Suppressor macrophage treated with lipopolysaccharide for 4 hours (primary cell): ENCODE measurements at regions not wholly inside any gene's neighbourhood (a gene's known extent, or its start where the extent isn't known, plus 50 kb on each side); places are given as distances from the start of the nearest gene placed in this dataset.

Experiments used
- DNase-seq: peaks from one replicate; pipeline ENCODE4 v3.0.0-alpha.2; 2020

DNA sequence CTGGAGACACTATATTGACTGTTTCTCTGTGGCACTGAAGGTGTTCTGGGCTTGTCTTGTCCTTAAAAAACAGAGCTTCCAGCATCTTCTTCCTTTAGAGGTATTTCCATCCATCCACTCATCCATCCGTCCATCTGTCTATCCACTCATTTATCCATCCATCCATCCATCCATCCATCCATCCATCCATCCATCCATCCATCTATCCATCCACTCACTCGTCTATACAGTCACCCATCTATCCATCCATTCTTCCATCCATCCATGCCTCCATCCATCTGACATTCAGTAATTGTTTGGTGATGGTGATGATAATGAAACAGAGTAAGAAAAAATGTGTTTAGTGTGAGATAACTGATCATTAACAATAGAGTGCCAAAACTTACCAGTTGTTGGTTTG lies 334.8 kb downstream of the NSG2 start:
- no peak for DNase-seq

DNA sequence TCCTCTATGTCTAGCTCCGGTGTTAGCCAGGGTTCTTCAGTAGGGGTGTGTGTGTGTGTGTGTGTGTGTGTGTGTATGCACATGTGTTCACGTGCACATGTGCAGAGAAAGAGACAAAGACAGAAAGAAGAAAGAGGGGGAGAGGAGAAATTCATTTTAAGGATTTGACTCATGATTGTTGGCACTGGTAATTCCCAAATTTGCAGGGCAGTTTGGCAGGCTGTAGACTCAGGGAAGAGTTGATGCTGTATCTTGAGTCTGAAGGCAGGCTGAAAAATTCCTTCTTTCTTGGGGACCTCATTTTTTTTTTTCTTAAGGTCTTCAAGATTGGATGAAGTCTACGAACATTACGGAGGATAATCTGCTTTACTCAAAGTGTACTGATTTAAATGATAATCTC lies 335.7 kb downstream of the NSG2 start:
- no peak for DNase-seq

DNA sequence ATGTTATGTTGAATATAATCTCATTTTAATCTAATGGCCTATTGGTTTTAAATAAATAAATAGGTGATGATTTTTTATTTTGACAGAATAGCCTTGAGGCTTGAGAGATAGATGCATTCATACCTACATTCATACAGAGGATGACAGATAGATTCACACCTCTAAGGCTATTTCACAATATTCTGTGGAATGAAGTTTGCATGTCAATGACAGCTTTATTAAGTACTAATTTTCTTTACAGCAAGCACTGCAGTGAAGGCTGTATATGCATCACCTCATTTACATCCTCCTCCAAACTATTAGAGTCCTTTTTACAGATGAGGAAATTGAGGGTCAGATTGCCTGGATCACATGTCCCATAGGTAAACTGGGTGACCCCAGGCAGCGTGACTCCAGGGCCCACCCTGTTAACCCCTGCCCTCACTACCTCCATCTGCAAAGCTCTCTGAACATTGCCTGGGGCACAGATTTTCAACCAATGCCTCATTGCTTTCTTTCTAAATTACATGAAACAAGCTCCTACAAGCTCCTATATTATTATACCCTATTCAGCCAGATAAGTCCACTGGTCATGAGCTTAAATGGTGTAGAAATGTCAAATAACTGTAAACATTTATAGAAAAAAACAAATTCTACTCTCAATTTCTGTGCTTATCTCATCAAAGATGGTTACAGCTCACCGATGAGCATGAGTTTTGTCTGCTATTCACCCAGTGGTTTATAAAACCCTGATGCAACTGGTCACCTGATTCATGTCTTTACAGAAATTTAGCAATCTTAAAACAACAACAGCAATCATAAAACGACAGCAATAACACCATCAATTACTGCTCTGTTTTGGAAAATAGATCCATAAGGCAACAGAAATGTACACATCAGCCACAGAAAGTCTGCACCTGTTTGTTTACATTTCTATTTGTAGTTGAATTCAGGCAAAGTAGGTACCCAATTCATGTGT lies 338.0 kb downstream of the NSG2 start:
- no peak for DNase-seq

DNA sequence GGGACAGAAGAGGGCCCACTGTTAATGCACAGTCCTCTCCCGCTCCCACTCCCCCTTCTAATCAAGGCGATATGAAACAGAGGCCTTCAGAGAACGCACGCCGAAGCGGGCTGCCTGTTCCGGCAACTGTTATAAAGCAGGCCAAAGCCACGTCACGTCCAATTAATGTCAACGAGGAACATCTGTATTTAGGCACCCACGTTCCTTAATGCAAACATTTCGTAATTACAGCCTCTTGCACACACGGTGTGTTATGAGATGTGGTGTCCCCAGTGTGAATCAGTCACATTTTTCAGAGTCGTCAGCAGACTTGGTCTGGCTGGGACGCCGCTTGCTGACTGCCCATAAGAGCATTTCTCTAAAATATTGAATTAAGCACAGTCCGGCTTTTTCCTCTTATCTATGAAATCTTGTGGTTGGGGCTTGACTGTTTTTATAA lies 339.0 kb downstream of the NSG2 start:
- DNase-seq = no peak

DNA sequence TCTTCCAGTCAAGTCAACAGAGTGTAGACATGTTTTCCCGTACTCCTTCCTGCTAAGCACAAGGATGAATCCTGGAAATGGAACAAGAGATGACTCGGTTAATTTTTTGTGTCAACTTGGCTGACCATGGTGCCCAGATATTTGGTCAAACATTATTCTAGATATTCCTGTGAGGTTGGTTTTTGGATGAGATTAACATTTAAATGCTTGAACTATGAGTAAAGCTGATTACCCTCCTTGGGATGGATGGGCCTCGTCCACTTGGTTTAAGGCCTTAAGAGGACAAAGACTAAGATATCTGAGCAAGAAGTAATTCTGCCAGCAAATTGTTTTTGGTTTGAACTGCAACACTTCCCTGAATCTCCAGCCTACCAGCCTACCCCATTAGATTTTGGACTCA lies 338.1 kb upstream of the MSX2 start:
- no peak for DNase-seq

DNA sequence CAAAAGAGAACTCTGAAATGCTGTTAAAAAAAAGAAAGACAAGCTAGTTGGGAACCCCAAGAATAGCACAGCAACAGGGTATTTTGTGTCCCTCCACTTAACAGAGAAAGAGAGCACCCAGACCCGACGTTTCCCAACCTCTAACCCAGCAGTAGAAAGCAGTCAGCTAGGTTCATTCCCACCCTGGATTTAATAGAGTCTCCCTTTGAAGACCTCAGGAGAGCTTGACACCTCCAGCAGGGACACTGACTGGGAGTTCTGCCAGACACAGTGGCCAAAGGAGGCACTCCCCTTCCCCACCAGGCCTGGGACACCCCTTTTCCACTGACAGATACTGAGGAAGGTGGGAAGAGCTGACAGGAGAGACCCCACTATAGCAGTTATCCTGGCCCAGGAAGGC lies 337.5 kb upstream of the MSX2 start:
- no peak for DNase-seq

DNA sequence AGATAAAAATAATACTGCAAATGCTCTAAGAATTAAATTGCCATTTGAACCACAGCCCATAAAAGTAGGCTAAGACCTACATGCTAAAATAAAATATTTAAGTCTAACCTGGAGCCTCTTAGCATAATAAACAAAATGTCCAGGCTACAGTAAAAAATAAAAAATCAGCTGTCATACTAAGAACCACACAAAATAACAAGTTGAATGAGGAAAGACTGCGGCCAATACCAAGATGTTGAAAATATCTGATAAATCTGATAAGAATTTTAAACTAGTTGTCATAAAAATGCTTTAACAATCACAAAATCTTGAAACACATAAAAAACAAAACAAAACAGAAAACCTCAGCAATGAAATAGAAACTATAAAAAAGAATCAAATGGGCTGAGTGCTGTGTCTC lies 336.9 kb upstream of the MSX2 start:
- no peak for DNase-seq

DNA sequence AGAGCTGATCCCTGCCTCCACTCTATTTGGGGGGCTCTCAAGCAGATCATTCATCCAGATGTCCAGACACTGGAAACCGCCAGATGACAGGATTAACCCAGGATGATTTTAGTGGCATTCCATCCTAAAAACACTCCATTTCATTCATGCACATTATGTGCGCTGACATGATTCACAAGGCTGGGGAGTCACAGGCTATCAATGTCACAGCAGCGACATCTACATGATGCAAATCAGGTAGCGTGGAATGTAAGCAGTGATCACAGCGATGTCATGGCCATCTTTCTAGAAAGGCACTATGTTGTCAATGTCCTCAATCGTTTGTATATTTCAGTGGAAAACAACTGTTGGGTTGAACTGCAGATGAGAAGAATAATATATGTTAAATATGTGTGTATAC lies 331.5 kb upstream of the MSX2 start:
- DNase-seq = no peak

DNA sequence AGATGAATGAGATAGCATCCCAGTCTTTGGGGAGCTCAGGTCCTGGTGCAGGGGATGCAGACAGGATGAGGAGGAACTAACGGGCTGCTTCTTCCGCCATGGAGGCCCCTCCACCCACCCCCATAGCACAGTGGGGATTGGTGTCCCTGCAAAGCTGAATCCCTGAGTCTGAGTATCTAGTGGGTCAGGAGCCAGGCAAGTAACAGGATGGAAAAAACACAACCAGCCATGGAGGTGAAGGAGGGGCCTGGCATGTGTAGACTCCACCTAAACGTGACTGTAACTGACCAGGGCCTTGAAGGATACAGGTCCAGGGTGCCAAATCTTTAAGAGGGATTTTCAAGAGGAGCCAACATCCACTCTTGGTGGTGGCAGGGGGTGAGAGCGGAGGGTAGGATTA lies 327.8 kb upstream of the MSX2 start:
- no peak for DNase-seq

DNA sequence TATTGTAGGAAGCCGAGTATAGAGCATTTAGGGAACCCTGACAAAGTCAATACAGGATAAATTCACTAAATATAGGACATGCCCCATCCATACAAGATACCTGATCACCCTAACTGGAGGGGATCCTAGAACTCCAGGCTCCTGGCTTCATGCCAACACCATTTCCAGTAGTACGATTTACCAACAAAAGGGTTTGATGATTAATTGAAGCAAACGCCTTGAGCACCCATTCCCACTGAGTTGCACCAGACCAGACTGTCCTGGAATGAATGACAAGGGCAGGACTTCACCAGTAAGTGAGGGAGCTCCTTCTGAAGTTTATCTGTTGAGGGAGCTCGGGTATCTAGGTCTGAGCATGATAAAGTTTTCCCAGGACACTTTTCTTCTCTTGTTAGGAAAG lies 327.2 kb upstream of the MSX2 start:
- no peak for DNase-seq

DNA sequence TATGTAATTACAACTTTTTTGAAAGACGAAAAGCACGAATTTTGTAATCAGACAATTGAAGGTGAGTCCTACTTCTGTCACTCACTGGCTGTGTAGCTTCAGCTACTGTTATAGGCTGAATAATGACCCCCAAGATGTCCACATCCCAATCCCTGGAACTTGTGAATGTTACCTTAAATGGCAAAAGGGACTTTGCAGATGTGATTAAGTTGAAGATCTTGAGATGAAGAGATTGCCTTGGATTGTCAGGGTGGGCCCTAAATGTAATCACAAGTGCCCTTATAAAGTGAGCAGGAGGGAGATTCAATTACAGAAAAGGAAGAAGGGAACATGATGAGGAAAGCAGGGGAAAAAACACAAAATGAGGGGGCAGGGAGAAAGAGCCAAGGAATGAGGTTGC lies 326.2 kb upstream of the MSX2 start:
- no peak for DNase-seq

DNA sequence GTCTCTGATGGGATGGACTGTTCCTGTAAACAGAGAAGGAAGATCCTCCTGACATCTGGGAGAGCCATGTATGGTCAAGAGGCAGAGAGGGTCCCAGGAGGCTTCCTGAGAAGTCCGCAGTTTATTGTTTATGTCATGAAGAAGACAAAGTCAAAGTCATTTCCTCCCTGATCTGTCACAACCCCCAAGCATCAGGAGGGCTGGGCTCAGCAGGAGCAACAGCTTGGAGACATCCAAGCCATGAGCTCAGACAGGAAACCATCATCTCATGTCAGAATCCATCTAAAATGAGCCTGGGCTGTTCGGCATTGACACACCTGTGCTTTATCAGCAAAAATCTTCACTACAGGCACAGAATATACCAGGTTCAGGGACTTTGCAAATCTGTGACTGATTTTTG lies 325.0 kb upstream of the MSX2 start:
- DNase-seq = no peak

DNA sequence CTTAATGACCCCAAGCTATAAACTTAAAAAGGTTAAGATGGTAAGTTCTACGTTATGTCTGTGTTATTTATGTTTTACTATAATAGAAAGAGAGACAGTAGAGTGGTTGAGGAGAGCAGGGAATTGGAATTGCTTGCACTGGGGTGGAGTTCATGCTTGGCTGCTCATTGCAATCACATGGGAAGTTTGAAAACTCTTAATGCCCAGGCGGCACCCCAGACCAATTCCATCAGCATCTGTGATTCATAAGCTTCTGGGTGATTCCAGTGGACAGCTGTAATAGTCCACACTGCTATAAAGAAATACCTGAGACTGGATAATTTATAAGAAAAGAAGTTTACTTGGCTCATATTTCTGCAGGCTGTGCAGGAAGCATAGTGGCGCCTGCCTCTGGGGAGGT lies 323.9 kb upstream of the MSX2 start:
- no peak for DNase-seq

DNA sequence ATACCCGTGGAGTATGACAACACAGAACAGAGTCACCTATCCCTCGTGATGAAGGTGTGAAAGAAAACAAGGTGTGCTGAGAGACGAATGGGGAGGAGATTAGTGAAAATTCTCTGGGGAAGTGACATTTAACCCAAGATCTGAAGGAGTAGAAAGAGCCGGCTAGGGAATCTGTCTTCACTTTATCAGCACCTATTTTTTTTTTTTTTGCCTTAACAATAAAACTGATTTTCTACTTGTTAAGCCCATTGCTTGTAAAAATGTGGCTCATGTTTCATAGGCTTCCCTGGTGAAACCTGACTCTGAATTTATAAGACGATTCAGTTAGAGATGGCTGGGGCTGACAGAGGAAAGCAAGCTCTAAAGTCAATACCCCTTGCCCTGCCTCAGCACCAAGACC lies 322.6 kb upstream of the MSX2 start:
- no peak for DNase-seq

DNA sequence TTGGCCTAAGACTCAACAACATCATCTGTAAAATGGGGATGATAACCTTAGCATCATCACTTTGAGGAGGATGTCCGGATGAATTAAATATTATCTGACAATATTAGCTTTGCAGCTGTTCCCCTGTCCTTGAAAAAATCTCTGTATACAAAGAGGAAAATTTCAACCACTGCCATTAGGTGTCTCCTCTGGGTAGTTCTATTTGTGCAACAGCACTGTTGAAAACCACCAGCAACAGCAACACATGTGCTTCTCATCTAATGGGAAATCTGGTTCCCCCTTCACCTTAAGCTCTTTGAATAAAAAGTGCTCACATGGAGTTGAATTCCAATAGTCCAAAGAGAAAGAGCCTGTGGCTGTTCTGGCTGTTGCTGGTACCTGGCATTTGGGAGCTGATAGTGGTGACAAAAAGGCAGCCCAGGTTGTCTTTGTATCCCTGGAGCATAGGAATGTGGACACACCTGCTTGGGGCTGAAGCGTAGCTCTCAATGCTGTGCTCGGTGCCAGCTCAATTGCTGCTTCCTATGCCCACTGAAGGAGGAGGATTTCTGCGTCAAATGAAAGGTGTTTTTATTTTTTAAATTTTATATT lies 322.1 kb upstream of the MSX2 start:
- DNase-seq = no peak

DNA sequence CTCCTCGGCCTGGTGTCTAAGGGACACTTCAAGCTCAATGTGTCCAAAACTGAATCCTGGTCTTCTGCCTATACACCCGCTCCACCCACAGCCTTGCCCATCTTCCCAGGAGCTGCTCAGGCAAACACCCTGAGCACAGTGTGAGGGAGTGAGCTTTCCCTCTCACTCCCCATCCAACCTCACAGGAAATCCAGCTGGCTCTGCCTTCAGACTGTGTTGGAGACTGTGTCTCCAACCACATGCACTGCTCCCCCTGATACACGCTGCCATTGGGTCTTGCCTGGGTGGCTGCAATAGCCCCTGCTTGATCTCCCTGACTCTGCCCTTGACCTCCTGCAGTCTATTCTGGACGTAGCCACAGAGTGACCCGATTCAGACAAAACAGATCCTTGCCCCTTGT lies 319.5 kb upstream of the MSX2 start:
- DNase-seq = no peak

DNA sequence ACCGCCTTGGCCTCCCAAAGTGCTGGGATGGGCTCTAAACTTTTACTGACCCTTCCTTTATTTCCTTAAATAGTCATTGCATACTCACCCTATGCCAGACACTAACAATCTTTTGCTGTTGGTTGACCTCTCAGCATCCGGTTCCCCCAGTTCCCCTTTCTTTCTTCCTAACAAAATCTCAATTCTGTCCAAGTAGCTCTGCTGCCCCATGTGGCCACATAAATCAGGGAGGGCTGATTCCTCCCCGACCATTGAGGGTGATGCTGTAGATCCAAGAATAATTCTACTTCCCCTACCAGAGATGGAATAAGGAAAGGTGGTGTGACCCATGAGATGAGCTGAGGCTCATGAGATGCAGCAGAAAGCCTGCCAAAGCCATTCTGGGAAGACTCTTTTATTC lies 315.3 kb upstream of the MSX2 start:
- DNase-seq = peak; percentile 6

DNA sequence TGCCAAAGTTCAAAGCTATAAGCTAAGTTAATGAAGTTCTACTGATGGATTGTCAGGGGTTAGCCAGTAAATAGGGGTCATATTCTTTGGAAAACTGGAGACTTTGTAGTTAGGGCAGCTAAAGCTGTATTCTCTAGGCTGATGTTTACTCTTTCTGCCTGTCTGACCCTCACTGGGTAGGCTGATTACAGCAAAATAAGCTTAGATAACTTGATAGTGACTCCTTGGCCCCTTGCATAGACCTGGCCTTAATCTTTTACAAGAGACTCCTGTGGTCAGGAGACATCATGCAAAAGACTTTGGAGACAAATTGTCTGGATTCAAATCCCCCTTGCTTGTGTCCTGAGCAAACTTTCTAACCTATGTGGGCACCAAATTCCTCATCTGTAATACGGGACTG lies 314.4 kb upstream of the MSX2 start:
- DNase-seq = no peak

DNA sequence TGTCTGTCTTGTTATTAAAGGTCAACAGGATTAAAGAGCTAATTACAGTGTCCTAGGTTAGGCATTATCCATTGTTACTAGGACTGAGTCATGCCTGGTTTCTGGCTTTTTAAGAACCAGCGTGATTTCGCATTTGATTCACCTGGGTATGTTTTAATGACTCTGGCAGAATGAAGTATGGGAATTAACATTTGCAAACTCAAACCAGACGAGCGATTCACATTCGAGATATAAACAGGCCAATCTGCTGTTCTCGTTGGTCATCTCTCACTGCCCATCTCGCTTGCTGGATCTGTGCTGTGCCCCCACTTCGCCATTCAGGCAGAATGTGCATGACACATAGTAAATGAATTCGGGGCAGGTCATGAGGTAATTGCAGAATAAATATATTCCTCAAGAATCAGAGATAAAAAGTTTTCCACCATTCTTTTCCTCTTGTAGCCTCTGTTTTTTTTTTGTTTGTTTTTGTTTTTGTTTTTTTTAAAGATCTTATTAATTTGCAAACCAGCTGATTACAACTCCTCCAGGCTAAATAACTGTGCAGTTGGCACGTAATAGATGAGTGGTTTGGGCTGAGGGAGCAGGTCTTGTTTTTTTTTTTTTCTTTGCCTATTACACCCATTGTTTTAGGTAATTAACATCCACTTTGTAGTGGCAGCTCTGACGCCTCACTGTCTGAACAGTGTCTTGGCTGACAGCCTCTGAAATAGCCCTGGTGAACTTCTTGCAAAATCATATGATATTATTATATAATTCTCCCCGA lies 313.5 kb upstream of the MSX2 start:
- DNase-seq = no peak

DNA sequence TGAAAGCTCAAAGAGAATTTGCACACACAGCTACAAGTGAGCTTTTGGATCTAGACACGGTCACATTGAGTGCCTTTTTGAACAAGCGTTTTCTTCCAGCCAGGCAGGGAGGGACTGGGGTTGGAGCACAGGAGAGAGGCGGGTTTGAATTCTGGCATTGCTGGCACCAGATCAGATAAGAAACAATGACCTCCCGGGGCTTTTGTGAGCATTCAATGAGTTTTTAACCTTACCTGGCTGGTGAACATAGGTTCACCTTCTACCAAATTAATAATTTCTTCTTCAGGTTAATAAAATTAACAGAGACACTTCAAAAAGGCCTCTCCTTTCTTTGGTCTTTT lies 312.9 kb upstream of the MSX2 start:
- no peak for DNase-seq

DNA sequence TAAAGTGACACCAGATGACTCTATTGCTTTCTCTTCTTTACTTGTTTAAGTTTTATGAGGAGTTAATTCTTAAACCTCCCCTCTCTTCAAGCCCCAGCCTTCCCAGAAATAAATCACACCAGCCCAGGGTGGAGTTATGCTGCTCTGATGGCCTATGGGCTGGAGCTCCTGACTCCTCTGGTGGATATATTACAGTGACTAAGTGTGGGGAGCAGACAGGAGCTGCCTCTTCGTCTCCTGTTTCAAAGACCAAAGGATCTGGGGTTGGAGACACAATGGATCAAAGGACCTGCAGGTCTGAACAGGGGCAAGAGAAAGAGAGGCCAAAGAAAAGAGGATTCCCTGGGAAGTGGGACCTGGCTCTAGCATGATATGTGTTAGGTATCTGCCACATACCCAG lies 312.0 kb upstream of the MSX2 start:
- no peak for DNase-seq

DNA sequence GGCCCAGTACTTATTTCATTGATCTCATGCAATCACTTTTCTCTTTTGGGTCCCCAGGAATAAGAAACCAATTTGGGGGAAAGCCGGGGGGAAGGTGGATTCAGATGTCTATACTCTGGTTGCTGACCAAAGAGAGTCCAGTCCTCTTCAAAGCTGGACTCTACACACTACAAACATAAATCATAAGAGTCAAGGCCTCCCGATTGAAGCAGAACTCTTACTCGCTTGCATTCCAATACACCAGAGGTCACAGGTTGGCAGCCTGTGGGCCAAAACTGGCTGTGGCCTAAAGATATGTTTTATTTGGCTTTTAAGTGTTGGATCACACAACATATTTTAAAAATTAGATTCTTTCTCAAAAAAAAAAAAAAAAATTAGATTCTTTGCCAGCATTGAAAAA lies 311.4 kb upstream of the MSX2 start:
- DNase-seq = no peak

DNA sequence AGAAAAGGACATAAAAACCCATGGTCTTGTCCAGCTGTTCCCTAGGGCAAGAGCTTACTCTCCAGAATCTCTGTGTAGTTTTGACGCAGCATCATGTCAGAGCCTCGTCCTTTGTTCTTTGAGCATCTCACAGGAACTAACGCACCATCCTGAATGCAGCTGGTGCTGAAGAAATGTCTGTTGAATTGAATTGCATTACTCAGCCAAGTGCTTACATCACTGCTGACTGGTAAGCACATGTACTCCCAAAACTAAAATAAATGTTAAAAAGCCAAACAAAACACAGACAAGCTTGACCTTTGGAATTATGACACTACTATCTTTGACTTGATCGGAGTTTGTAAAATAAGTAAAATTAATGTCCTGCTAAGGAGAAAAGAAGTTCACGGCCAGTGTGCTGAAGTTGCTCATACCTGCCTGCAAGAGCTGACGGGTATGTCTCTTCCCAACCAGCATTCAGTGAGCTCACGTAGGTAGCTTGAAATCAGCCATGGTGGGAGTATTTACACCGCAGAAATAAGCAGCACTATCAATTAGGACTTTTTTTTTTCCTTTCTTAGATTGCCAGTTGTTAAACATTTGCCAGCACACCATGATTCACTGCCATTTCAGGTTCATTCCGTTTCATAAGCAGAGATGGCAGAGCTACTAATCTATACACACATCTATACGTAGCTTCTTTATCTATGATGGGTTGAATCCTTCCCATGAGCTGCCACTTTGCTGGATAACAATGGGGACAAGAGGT lies 310.6 kb upstream of the MSX2 start:
- DNase-seq = no peak
